GM12872 (cell line): ENCODE measurements at regions not wholly inside any gene's neighbourhood (a gene's known extent, or its start where the extent isn't known, plus 50 kb on each side); places are given as distances from the start of the nearest gene placed in this dataset.
A peak's percentile ranks its signal among the peaks of the same experiment; 100 is the strongest.

Experiments used
- CTCF ChIP-seq: IDR thresholded peaks from 3 replicates; pipeline ENCODE4 v1.5.1; 2011; ENCODE audit warnings: low read depth, mild to moderate bottlenecking, low read length, moderate library complexity; ENCODE audit not compliant: insufficient read depth

DNA sequence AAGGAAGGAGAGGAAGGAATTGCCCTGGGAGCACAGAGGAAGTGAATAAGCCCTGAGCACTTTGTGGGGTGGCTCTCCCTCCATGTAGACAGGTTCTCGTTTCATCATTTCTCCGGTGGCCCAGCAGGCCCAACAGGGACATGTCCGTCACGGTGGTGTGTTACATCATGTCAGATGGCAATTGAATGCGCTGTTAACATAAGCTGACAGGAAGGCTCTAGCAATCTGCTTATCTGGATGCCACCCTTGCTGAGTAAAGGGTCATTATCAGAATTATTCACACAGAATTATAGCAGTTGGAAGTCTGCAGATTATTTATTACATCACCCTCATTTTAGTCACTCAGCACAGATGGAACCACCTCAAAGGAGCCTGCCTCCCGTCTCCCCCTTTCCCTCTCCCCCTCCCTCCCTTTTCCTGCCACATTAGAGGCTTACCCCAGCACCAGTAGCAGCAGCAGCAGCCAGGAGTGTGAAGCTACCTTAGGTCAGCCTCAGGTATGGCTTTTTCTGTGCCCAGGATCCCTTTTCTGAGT is 124.3 kb upstream of the TRIM2 start:
- no peak for TF ChIP-seq CTCF

GRCh38 chr4:153081006-153081580 is 123.2 kb upstream of the TRIM2 start:
- TF ChIP-seq CTCF: no peak

DNA sequence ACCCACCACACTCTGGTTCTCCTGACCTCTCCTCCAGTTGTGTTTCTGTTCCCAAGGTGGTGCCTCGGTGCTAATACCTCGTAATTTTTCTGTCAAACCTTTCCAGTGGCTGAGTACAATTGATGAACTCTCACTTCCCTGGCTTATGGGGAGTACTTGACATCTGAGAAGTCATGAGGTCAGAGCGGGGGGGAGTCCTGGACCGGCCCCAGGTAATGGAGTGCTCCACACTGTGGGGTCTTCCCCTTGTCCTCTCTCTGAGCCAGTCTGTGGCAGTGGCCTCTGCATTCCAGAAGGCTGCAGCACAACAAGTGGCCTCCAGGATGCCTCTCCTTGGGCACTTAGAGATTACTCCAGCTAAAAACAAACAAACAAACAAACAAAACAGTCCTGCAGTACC is 122.5 kb upstream of the TRIM2 start:
- TF ChIP-seq CTCF: no peak

DNA sequence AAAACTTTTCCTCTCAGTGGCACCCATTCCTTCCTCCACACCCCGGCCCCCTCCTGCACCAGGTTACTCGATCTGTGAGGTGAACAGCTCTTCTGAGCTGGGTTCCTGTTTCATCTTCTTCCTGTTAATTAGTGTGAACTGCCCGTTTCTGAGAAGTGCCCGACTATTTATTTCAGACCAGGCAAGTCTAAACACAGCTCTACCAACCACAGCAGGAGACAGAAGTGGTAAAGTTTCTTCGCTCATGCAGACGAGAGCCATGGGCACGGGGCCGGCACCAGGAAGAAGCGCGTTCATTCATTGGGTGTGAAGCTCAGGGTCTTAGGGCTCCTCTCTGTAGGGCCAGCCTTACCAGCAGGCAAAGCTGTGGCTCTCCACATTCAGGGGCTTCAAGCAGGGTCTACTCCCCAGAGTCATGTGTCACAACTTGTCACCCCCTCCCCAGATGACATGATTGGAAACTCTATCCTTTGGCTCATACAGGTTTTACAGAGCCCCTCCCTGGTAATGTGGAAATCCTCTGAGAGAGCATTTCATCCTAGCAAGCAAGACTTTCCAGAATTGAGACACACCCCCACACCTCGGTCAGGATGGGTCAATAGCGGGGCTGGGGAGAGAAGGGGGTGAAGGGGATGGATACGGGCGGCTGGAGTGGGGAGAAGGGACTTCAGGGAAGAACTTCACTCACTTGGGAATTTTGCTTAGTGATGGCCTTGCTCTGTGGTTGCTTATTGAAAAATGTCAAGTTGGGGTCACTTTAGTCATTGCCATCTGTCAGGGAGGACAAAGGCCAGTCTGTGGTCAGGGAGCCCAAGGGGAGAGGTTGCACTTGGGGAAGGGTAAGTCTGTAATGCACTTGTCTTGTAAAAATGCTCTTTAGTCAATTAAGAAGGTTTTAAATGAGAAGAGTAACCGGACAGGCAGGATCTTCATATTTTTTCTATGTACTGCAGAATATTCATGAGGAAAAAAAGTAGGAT is 121.6 kb upstream of the TRIM2 start:
- TF ChIP-seq CTCF: no peak

DNA sequence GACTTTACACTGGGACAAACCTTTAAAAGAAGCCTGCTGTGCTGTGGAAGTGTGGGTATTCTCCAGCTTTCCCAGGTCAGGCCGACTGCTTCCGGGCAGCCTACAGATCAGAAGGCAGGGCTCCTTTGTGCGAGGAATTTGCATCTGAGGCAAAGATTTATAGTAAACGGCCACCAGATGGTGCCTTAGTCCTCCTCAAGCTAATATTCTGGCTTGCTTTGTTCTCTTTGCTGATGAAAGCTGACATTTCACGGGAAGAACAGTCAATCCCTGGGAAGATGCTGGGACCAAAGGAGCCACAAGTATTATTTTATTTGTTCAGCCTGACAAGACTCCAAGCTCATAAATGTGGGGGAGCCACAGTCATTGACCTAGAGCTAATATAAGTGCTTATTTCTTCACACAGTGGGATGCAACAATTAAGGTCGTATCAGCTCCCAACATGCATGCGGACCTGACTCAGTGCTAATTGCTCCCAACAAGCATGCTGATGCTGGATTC is 120.7 kb upstream of the TRIM2 start:
- peak; percentile 73 for TF ChIP-seq CTCF

GRCh38 chr4:153084224-153084979 is 119.8 kb upstream of the TRIM2 start:
- TF ChIP-seq CTCF: no peak
